ENCODE measurements at regions not wholly inside any gene's neighbourhood (a gene's known extent, or its start where the extent isn't known, plus 50 kb on each side); places are given as distances from the start of the nearest gene placed in this dataset.

DNA sequence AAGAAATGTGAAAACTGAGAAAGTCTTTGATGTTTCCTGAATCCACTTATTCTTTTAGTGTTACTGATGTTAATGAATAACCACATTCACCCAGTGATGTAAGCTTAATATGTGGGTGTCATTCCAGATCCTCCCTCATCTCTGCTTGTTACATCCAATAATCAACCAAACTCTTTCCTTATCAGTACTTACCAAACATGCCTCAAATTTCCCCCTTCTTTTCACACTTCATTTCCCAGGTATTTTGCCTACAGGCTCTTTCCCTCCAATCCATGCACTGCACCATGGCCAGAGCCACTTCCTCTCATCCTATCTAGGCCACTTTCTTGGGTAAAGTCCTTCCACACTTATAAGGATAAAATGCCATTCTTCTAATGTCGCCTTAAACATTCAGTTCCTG is 451.5 kb downstream of the NPIPA7 start:
- TF ChIP-seq, protein P1, sequence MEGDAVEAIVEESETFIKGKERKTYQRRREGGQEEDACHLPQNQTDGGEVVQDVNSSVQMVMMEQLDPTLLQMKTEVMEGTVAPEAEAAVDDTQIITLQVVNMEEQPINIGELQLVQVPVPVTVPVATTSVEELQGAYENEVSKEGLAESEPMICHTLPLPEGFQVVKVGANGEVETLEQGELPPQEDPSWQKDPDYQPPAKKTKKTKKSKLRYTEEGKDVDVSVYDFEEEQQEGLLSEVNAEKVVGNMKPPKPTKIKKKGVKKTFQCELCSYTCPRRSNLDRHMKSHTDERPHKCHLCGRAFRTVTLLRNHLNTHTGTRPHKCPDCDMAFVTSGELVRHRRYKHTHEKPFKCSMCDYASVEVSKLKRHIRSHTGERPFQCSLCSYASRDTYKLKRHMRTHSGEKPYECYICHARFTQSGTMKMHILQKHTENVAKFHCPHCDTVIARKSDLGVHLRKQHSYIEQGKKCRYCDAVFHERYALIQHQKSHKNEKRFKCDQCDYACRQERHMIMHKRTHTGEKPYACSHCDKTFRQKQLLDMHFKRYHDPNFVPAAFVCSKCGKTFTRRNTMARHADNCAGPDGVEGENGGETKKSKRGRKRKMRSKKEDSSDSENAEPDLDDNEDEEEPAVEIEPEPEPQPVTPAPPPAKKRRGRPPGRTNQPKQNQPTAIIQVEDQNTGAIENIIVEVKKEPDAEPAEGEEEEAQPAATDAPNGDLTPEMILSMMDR (IDR thresholded peaks at IDR 0.05), result no peak
- no peak for TF ChIP-seq SMC3 (IDR thresholded peaks at IDR 0.05)
- TF ChIP-seq, protein P2, sequence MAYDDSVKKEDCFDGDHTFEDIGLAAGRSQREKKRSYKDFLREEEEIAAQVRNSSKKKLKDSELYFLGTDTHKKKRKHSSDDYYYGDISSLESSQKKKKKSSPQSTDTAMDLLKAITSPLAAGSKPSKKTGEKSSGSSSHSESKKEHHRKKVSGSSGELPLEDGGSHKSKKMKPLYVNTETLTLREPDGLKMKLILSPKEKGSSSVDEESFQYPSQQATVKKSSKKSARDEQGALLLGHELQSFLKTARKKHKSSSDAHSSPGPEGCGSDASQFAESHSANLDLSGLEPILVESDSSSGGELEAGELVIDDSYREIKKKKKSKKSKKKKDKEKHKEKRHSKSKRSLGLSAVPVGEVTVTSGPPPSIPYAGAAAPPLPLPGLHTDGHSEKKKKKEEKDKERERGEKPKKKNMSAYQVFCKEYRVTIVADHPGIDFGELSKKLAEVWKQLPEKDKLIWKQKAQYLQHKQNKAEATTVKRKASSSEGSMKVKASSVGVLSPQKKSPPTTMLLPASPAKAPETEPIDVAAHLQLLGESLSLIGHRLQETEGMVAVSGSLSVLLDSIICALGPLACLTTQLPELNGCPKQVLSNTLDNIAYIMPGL (CRISPR knock-in tag; IDR thresholded peaks at IDR 0.05; ENCODE audit: borderline replicate concordance), result no peak
- no peak for TF ChIP-seq POLR2A (IDR thresholded peaks at IDR 0.05; ENCODE audit: low read length)
